HG03097 (cell line): ENCODE measurements at regions not wholly inside any gene's neighbourhood (a gene's known extent, or its start where the extent isn't known, plus 50 kb on each side); places are given as distances from the start of the nearest gene placed in this dataset.

ENCODE experiments used
- ATAC-seq: cut with Tn5 transposase; IDR thresholded peaks from one replicate; pipeline ENCODE4 v1.9.1; 2021; ENCODE audit not compliant: unreplicated experiment, low FRiP score

DNA sequence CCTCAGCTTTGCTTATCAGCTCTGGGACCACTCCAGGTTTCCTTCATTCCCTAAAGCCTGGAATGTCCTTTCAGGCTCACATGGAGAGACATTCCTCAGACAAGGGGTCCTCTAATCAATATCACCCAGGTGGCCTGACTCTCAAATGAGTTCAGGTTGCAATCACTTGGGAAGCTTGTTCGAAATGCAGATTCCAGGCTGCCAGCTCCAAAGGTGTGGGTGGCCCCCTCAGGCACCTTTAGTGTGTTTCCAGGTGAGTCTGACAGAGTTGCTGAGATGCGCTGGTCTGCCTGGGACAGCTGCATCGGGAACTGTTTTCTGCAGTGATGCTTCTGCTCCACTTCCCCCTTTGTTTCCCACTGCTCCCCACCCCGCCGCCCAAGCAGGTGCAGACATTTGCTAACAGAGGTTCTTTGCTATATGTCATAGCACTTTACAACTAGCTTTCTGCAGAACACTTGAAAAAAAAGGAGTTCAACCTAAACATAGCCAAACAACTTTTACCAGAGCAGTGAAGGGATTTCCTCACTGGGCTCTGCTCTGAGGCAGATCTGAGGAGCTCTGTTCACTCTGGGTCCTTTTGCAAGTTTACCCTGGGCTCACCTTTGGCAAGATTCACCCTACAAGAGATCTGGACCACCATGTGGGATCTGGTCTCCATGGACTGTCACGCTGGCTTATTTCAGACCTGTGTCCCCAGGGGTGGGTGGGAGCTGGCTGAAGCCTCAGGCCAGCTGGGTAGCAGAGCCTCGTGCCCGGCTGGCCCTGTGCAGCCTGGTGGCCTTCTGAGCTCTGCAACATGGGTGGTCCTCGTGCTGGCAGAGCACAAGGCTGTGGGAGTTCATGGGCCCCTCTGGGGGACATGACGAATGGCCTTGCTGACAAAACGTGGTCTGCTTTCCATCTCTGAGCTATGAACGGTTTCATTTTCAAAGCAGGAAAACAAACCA, 539.6 kb downstream of the CCDC171 start:
- ATAC-seq, result no peak

DNA sequence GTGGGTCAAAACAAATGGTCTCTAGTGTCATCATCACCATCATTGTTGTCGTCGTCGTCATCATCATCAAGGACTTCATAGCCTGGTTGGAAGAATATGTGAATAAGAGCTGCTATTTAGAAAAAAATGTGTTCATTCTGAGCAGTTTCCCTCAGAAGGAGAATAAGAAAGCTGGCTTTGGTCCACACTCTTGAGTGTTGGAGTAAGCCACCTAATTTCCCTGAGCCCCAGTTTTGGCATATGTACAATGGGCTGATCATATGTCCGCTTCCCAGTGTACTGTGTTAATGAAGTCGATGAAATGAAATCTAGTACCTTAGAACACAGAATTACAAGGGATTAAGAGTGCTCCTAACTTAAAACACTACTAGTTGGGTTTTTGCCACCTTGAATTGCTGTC, 545.5 kb downstream of the CCDC171 start:
- no peak for ATAC-seq

DNA sequence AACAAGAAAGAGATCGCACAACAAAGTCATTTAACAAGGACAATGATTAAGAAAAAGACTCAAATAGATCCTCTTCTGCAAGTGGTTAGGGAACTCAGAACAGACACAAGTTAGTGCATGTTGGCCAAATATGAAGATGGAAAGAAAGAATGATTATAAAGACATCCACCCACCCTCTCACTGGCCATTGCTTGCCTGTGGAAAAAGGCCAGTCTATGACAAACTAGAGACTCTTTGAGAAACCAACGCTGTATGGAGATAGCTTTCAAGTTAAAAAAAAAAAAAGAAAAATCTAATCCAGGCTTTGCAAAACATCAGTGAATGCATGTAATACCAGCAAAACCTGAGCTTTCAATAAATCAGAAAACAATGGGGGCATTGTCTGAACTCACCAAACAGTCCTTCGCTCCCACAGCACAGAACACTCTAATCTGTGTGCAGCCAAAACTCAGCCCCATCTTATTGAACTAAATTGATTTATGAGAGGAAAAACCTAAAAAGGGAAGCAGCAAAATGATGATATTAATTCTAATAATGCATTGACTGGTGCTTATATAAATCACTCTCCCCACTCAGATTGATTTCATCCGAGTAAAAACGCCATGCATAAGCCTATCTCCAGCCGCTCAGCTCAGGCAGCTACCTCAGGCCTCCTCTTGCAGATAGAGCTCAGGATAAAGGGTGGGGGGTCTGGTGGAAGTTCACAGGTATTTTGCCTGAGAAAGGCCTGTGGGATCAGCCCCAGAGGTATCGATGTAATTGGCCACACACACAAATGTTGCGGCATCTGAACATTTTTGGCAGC, 547.1 kb downstream of the CCDC171 start:
- no peak for ATAC-seq

DNA sequence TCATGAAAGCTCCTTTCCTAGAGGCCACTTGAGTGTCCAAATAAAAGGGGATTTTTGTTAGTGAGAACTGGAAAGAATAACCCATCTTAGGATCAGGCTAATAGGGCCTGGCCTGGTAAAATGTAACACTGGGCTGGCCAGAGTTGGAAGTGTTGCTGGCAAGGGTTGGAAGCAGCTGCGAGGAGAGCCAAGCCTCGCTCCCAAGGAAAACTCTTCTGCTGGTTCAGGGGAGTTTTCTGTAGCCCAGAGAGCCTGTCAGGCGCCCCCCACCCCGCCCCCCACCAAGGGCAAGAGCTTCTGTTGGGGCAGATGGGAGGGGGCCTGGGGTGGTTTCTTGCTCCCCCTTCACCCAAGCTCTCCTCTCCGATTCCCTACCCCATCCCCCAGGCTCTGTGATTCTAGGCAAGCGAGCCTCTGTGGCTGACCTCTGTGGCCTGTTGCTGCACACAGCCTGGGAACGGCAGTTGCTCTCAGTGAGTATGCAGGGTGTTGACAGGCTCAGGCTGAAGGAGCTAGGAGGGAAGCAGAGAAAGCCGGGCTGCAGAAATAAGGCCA, 547.8 kb downstream of the CCDC171 start:
- ATAC-seq, result no peak

DNA sequence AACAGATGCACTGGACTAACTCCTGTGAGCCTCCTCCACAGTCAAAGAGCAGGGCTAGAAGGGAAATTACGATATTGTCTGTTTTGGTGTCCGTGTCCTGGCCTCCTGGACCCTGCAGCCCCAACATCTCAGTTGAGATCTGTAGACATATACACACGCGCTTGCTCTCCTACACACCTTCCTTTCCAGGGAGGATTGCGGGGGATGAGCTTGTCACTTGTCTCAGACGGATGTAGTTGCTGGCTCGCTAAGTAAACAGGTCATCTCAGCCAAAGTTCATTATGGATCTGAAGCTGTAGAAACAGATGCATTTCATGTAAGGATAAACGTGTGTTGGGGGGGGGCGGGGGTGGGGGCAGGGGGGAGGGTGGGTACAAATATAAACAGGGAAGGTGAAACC, 549.3 kb downstream of the CCDC171 start:
- no peak for ATAC-seq

DNA sequence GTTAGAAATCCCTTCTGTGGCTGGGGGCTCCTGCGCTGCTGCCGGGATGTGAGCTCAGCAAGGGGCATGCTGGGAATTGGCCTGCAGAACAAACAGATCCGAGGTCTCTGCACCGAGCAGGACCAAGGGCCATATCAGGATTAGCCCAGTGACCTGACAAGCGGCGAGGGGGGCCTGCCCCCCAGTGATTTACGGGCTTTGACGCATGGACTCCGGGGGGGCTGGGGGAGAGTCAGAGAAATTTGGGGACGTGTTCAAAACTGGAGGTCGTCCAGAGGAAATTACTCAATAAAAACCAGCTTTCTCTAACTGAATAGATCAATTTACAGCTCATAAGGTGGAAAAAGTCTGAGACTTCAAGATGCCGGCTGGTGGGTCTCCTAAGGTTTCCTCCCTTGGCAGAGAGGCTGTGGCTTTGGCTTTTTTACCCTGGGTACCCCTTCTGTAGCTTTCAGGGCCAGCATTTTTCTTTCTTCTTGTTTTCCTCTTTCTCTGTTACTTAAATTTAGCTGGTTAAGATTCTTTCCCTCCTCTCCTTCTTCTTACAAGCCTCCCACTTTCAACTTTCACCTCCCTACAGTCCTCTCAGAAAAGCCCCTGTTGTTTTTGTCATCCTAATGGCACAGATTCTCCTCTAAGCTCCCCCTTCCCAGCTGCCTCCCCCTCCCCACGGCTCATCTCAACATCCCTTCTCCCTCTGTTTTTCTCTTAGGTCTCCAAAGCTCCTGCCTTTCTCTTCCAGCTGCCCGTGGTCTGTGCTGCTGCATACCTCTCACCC, 551.0 kb downstream of the CCDC171 start:
- ATAC-seq, result no peak

DNA sequence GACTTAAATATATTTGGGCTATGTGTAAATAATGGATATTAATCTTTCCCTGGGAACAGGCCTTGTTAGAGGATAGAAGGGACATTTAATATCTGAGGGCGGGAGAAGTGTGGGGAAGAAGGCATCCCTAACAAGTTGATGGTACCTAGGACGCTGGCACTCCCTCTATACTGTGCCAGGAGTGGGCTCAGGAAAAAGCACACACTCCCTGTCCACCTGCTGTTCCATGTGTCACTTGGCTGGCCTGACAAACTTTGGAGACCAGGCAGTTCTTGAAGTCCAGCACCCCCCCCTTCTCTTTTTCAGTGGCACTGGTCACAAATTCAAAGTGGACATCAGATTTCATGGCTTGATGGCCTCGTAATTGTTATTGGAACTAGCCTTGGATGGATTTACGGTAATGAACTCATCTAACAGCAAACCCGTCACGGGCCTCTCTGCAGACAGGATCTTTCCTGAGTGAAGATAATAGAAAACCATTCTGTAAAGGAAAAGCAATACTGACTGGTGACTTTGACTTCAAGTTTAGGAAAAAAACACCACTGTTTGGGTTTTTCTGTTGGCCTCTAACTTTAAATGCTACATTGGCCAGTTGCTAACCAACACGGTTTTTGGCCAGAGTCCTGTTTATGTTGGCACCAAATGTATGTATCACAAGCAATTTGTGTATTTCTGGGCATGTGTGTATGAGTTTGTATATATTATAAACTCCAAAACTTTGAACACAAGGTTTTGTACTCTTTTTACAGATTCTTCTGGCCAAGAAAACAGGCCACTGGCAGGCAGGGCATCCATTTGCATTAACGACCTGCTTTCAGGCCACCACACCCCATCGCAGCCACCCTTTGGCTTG, 552.6 kb downstream of the CCDC171 start:
- no peak for ATAC-seq

DNA sequence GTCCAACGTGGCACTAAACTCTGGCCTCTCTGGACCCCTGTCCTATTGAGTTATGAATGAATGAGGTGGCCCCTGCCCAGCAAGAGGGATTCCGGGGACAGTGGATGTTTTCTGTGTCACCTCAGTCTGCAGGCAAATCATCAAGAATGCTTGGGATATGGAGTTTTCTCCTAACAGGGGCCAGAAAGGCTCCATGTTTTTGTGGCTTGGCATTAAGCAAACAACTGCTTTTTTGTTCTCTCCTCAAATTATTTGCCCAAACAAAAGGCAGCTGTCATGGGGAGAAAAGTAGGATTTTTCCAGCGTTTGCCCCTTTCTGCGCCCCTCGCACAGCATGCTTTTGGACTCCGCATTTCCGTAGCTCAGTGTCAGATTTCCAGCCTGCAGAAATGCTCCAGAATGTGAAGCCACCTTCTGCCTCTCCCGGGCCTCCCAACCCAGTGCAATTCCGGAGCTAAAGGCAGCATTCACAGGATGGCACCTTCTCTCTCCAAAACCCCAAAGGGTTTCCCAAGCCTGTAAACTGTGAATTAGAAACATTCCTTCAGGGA, 553.3 kb downstream of the CCDC171 start:
- no peak for ATAC-seq

DNA sequence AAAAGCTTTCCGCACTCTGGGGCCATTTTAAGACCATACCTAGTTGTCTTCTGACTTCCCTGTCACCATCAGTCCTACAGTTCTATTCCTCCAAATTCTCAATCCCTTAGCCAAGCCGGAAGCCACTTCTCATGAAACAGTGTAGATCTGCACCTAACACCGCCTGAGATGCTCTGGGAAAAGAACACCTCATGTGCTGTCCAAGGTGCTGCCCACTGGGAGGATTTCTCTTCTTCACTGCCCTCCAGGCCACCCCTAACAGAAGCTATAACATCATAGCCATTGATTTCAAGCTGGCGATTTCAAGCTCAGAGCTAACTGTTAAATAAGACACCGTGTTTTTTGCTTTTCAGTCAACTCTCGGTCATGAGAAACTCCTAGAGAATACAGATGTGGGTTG, 559.3 kb downstream of the CCDC171 start:
- no peak for ATAC-seq

DNA sequence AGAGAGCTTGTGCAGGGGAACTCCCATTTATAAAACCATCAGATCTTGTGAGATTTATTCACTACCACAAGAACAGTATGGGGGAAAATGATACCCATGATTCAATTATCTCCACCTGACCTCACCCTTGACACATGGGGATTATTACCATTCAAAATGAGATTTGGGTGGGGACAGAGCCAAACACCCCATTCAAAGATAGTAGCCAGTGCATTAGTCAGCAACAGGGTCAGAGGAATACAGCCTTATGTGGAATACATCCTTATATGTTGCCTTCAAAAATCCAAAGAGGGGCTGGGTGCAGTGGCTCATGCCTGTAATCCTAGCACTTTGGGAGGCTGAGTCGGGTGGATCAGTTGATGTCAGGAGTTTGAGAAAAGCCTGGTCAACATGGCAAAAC, 563.2 kb downstream of the CCDC171 start:
- ATAC-seq, result no peak

DNA sequence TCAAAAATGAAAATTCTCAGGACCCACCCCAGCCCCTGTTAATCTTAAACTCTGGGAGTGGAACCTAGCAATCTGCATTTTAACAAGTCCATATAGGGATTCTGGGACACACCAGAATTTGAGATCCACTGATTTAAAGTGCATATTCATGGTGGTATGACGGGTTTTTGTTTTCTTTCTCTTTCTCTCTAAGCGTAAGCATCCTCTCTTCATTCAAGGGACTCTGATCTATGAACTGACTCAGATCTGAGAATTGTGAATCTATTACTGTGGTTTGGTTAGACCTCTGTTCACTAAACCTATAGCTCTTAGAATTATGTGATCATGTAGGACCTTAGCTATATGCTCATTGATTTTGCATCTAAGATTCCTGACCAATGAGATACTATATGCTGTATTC, 565.2 kb downstream of the CCDC171 start:
- no peak for ATAC-seq

DNA sequence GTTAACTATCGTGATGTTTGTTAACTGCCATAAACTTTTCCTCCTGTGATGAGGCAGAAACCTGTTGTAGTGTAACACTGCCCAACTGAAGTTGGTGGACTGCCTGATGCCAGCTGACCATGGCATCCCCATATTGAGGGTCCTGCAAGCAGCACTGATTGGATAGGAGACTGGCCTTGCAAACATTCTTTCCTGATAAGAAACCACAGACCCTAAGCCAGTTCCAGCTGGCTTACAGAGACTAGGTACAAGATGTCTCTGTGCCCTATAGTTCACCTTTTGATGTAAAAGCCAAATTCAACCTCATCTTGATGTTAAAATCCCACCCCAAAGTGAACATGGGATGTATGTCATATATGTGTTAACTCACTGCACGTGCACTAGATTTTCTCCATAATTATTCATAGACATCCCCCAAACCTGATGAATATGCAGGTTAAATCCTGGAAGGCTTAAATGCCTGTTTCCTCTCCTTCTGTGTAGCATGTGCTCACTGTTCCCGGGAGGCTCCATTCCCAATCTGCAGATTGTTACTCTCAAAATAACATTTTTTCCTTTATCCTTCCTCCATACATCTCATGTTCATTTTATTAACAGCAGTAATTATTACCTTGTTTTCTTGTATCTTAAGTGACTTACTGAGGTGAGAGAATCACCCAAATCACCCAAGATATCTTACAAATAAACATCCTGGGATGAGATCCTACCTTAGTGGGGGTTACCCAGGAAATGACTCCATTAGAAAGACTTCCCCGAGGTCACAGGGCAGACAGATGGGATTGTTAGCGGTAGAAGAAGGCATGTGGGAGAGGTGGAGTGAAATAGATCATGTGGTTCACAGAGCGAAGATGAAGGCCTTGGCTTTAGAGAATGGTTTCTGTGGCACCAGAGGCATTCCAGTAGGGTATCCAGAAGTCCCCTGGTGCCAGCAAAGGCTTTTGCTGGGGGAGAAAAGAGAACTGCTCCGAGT, 566.7 kb downstream of the CCDC171 start:
- ATAC-seq, result no peak

DNA sequence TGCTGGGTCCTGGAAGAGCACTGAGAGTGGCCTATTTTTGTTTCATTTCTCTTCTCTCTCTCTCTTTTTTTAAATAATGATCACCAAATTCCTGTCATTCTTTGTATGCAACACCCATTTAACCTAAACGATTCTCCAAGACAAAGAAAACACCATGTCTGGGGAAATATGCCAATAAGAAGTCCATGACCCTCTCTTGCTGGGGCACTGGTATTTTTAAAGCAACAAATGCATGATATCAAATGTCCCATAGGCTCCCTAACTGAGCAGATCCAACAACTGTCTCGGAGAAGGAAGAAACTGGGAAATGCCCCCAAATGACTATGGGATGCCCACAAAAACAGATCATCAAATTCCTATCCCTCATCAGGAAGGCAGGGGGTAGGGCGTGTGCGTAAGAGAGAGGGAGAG, 567.4 kb downstream of the CCDC171 start:
- no peak for ATAC-seq

DNA sequence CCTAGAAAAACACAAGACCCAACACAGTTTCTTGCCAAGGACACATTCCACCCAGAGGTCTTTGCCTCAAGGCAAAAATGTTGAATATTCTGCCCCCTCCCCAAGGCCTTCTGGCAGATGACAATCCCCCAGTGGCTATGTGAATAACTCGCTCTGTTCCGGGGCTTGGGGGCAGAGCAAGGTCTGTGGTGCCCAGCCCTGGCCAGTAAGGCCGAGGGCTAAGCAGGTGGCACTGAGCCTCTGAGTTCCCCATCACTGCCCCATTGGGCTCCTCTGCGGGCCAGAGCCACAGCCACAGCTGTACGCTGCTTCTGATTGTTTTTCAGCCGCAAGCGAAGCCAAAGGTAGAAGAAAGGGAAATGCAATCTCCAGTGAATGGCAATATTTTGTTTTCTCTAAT, 567.9 kb downstream of the CCDC171 start:
- no peak for ATAC-seq

DNA sequence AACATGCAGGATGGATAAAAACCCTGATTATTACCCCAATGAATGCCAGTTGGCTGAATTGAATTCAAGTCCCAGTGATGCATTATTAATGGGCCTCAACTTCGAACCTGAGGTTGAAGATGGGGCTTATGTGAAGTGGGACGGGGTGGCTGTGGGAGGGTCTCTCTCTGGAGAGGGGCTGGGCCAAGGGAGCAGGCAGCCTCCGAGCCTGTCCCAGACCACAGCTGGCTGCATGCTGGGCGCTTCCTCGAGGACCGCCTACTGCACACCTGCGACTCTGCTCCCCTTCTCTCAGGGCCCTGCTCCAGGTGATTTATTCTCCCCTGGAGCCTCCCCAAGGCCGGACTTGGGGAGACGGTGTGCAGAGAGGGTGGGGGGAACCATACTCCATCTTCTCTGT, 568.3 kb downstream of the CCDC171 start:
- ATAC-seq, result no peak

DNA sequence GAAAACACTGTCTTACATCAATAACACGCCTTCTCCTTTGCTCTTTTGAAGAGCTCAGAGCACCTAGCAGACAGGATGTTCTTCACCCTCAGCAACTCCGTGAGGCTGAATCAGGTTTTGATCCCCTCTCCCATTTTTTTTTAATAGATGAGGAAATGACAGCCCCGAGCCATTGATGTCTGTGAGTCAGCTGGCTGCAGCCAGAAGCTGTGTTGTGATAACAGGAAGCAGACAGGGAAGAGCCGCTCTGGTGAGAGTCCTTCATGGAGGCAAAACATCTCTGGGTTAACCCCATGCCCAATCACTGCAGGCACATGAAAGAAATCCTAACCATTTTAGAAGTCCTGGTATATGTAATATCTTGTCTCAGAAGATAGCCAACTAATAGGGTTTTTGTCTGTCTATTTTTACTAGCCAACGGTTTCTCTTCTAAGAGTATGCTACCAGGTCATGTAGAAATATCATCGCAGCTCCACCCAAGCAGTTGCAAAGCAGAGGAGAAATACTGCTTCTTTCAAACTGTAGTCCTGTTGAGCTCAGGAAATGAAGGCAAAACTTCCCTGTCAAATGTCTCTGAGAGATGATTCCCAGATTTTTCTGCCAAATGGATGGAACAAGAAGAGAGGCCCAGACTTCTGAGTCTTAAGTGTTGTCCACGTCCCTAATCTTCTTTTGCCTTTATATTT, 568.9 kb downstream of the CCDC171 start:
- no peak for ATAC-seq

DNA sequence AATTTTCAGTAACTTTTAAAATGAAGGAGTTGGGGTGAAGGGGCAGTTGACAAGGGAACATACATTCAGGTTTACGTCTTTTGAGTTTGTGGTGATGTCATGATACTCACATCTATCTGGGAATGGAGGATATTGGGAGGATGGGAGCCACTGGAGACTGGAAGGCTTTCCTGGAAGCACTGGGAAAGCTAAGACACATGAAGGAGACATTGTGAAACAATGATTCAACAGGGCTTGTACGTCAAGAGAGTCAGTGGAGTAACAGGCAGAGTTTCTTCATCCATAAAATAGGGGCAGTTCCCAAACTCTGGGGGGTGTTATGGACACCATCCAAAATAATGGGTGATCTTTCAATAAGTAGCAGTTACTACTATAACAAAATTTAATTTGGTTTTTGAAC, 572.8 kb downstream of the CCDC171 start:
- ATAC-seq, result no peak

DNA sequence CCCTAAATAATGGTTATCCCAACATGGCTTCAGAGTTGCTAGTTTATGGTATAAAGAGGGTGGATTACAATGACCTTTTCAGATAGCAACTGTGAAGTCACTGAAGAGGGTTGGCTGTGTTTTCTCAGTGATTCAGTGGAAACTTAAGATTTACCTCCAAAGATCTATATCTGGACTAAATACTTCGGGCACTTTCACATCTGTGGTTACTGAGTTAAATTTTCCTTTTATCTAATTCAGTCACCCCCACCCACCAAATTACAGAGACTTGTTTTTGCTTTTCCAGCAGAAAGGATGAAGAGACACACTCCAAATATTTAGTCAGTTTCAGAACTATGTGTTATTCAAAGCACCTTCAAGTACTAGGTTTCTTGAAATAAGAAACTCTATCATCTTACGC, 573.2 kb downstream of the CCDC171 start:
- ATAC-seq, result no peak
